ENCODE measurements at regions not wholly inside any gene's neighbourhood (a gene's known extent, or its start where the extent isn't known, plus 50 kb on each side); places are given as distances from the start of the nearest gene placed in this dataset.

DNA sequence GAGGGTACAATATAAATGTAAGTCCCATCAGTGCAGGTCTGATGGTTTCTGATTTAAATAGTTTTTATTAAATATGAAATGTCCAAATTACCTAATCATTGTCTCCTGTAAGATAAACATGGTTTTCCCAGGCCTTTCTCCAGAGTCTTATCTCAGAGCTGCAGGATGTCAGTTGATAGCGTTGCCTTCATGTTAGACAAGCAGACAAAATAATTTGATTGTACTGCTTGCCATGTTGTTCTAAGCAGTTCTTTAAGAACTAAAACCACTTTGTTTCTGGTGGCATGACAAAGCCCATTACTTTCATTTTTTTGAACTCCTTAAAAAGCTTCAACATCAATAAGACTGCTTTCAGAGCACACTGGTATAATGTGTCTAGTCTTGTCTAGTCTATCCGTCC lies 1073.5 kb downstream of the MAT2B start:
- no peak for DNase-seq
- ATAC-seq (ENCODE audit: low FRiP score), result no peak
- WGBS, 2 donors, result 14 to 22% methylated on average over 2 of the region's 2 CpGs
- Histone ChIP-seq H3K4me1 (ENCODE audit: control insufficient read depth in 1 of 2, insufficient read depth in 2 of 2, low read length in 2 of 2) (no peaks in the 10 kb centered on the region), H3K27ac (ENCODE audit: low read depth in 1 of 2, low read length in 2 of 2) (no peak overlapping the region), H3K4me3 (ENCODE audit: low read length in 2 of 2) (no peak overlapping the region), H3K36me3 (ENCODE audit: control insufficient read depth in 1 of 2, insufficient read depth in 2 of 2, low read length in 1 of 2) (no peaks in the 10 kb centered on the region), H3K27me3 (ENCODE audit: control insufficient read depth in 1 of 2, insufficient read depth in 2 of 2, low read length in 1 of 2) (no peaks in the 10 kb centered on the region), H3K9me3 (ENCODE audit: control insufficient read depth, low read length) (no peaks in the 10 kb centered on the region)
- intact Hi-C loops (cut with DNase I), result no loop called here

DNA sequence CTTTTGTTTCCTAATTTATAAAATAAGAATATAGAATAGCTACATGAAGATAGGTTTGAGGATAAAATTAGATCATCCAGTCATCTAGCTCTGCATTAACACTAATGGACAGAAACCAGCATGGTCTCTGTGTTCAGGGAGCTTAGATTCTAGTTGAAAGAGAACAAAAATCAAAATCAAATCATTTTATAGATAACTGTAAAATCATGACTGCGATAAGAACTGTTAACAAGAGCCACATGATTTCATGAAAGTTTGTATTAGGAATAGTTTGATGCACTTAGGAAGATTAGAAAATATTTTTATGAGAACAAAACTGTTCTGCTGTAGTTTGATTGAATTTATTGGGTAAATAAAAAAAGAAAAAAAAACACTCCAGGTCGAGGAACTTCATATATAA lies 1074.7 kb downstream of the MAT2B start:
- H3K4me1 ChIP-seq (ENCODE audit: control insufficient read depth in 1 of 2, insufficient read depth in 2 of 2, low read length in 2 of 2), result no peaks in the 10 kb centered on the region
- no peaks in the 10 kb centered on the region for H3K27me3 ChIP-seq (ENCODE audit: control insufficient read depth in 1 of 2, insufficient read depth in 2 of 2, low read length in 1 of 2)
- intact Hi-C loops (cut with DNase I), result no loop called here
- H3K27ac ChIP-seq (ENCODE audit: low read depth in 1 of 2, low read length in 2 of 2), result no peak overlapping the region
- H3K36me3 ChIP-seq (ENCODE audit: control insufficient read depth in 1 of 2, insufficient read depth in 2 of 2, low read length in 1 of 2), result no peaks in the 10 kb centered on the region
- no peak overlapping the region for H3K4me3 ChIP-seq (ENCODE audit: low read length in 2 of 2)
- DNase-seq (no peak), ATAC-seq (ENCODE audit: low FRiP score) (no peak)
- no peaks in the 10 kb centered on the region for H3K9me3 ChIP-seq (ENCODE audit: control insufficient read depth, low read length)
- 55 to 58% methylated on average over 2 of the region's 2 CpGs for WGBS, 2 donors

DNA sequence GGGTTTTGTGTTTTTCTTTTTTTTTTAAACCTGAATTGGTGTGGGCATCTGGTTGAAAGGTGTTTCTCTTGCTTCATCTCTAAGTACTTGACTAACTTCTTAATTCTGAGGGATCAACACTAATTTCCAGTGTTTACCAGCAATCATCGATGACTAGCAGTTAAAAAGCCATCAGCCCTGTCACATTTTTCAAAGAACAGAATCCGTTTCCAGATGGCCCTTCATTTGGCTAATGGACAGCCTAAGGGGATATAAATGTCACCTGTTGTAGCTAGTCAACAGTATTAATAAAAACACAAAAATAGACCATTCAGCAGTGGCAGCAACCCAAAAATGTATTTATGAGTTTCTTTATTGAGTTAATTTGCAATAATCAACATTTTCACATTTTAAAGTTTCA lies 1076.5 kb downstream of the MAT2B start:
- Histone ChIP-seq H3K36me3 (ENCODE audit: control insufficient read depth in 1 of 2, insufficient read depth in 2 of 2, low read length in 1 of 2) (no peaks in the 10 kb centered on the region), H3K4me1 (ENCODE audit: control insufficient read depth in 1 of 2, insufficient read depth in 2 of 2, low read length in 2 of 2) (no peaks in the 10 kb centered on the region), H3K9me3 (ENCODE audit: control insufficient read depth, low read length) (no peaks in the 10 kb centered on the region), H3K4me3 (ENCODE audit: low read length in 2 of 2) (no peak overlapping the region), H3K27me3 (ENCODE audit: control insufficient read depth in 1 of 2, insufficient read depth in 2 of 2, low read length in 1 of 2) (no peaks in the 10 kb centered on the region), H3K27ac (ENCODE audit: low read depth in 1 of 2, low read length in 2 of 2) (no peak overlapping the region)
- intact Hi-C loops (cut with DNase I), result no loop called here
- ATAC-seq (ENCODE audit: low FRiP score), result no peak
- WGBS, 2 donors, result 43 to 51% methylated on average over 2 of the region's 2 CpGs
- no peak for DNase-seq

DNA sequence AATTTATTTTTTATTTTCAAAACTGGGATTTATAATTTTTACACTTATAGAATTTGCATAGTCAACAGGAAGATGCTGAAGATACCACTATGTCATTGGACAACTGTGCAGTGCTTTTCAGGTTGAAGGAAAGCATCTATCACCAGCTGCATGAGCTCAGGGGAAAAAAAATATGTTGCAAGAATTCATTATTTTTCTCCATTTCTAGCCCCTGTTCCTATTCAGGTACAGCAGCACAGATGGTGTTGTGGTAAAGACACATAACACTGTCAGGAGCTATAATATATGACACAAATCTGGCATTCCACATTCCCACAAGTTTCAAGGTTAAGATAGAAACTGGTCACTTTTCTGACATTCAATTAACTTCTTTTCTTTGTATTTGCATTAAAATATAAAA lies 1088.6 kb downstream of the MAT2B start:
- DNase-seq (no peak), ATAC-seq (ENCODE audit: low FRiP score) (no peak)
- Histone ChIP-seq H3K4me3 (ENCODE audit: low read length in 2 of 2) (no peak overlapping the region), H3K4me1 (ENCODE audit: control insufficient read depth in 1 of 2, insufficient read depth in 2 of 2, low read length in 2 of 2) (no peaks in the 10 kb centered on the region), H3K9me3 (ENCODE audit: control insufficient read depth, low read length) (peaks cover 1% of the 10 kb centered on the region), H3K27ac (ENCODE audit: low read depth in 1 of 2, low read length in 2 of 2) (no peak overlapping the region), H3K27me3 (ENCODE audit: control insufficient read depth in 1 of 2, insufficient read depth in 2 of 2, low read length in 1 of 2) (no peaks in the 10 kb centered on the region), H3K36me3 (ENCODE audit: control insufficient read depth in 1 of 2, insufficient read depth in 2 of 2, low read length in 1 of 2) (no peaks in the 10 kb centered on the region)
- intact Hi-C loops (cut with DNase I), result no loop called here

DNA sequence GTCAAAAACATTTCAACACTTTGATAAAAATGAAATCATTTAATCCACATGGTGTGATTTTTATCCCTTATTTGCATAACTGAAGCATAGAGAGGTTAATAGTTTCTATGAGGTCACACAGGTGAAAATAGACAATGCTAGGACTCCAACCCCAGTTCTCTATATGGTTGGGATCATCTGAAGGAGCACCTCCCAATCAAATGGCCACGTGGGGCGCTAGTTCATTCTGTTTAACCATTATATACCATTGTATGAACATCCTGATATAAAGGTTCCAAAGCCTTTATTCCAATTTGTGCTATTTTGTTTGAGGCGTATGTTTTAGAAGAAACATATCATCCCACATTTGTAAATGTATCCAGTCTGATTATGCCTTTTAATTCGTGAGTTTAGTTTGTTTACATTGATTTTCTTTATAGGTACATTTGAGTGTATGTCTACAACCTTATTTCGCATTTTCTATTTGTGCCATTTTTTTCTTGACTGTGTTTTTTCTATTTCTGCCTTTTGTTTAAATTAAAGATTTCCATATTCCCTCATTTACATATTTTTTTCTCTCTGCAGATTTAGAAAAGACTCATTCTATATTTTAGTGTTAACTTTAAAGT lies 1092.0 kb downstream of the MAT2B start:
- Histone ChIP-seq H3K4me1 (ENCODE audit: control insufficient read depth in 1 of 2, insufficient read depth in 2 of 2, low read length in 2 of 2) (no peaks in the 10 kb centered on the region), H3K27me3 (ENCODE audit: control insufficient read depth in 1 of 2, insufficient read depth in 2 of 2, low read length in 1 of 2) (no peaks in the 10 kb centered on the region), H3K9me3 (ENCODE audit: control insufficient read depth, low read length) (peaks cover 3% of the 10 kb centered on the region), H3K36me3 (ENCODE audit: control insufficient read depth in 1 of 2, insufficient read depth in 2 of 2, low read length in 1 of 2) (no peaks in the 10 kb centered on the region), H3K27ac (ENCODE audit: low read depth in 1 of 2, low read length in 2 of 2) (no peak overlapping the region), H3K4me3 (ENCODE audit: low read length in 2 of 2) (no peak overlapping the region)
- DNase-seq, result no peak
- intact Hi-C loops (cut with DNase I), result no loop called here
- 43 to 51% methylated on average over 5 of the region's 5 CpGs for WGBS, 2 donors
- ATAC-seq (ENCODE audit: low FRiP score), result no peak

DNA sequence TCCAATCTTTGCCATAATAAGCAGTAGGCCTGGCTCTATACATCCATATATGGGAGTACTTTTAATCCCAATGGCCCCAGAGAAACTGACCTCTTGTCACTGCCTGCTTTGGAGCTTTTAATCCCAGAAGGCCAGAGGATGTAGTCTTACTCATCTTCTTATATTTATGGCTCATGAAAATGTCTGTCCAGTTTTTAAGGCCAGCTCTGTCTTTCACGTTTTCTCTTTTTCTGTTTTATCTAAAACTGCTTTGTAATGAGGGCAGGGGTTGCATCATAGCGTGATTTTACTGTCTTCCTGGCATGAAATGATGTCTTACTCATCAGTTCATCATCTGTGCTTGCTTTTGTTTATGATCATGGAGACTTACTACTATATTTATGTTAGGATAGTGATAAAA lies 1094.9 kb downstream of the MAT2B start:
- 58 to 72% methylated on average over 2 of the region's 2 CpGs for WGBS, 2 donors
- DNase-seq (no peak), ATAC-seq (ENCODE audit: low FRiP score) (no peak)
- Histone ChIP-seq H3K4me1 (ENCODE audit: control insufficient read depth in 1 of 2, insufficient read depth in 2 of 2, low read length in 2 of 2) (no peaks in the 10 kb centered on the region), H3K4me3 (ENCODE audit: low read length in 2 of 2) (no peak overlapping the region), H3K27ac (ENCODE audit: low read depth in 1 of 2, low read length in 2 of 2) (no peak overlapping the region), H3K36me3 (ENCODE audit: control insufficient read depth in 1 of 2, insufficient read depth in 2 of 2, low read length in 1 of 2) (no peaks in the 10 kb centered on the region), H3K9me3 (ENCODE audit: control insufficient read depth, low read length) (peaks cover 3% of the 10 kb centered on the region), H3K27me3 (ENCODE audit: control insufficient read depth in 1 of 2, insufficient read depth in 2 of 2, low read length in 1 of 2) (no peaks in the 10 kb centered on the region)
- intact Hi-C loops (cut with DNase I), result no loop called here

DNA sequence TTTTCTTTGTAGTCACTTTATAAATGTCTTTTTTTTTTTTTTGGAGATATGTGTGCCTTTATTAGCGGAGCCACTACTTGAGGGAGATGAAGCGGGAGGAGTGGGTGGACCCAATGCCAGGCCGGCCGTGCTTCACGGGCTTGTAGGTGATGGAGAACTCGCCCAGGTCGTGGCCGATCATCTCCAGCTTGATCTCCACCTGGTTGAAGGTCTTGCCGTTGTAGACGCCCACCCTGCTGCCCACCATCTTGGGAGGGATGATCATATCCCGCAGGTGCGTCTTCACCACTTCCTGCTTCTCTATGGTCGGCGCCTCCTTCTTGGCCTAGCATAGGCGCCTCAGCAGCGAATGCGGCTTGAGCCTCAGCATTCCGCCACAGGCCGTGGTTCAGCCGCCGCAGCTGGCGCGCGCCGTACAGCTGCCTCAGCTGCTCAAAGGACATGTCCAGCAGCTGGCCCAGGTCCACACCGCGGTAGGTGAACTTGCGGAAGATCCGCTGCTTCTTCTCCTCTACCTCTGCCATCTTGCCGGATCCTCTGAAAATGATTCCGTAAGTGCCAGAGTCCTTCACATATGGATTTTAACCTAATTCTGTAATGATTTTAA lies 1095.6 kb downstream of the MAT2B start:
- H3K36me3 ChIP-seq (ENCODE audit: control insufficient read depth in 1 of 2, insufficient read depth in 2 of 2, low read length in 1 of 2), result no peaks in the 10 kb centered on the region
- DNase-seq, result no peak
- H3K27ac ChIP-seq (ENCODE audit: low read depth in 1 of 2, low read length in 2 of 2), result no peak overlapping the region
- no peaks in the 10 kb centered on the region for H3K27me3 ChIP-seq (ENCODE audit: control insufficient read depth in 1 of 2, insufficient read depth in 2 of 2, low read length in 1 of 2)
- WGBS, 2 donors, result 96 to 97% methylated on average over 31 of the region's 31 CpGs
- H3K4me3 ChIP-seq (ENCODE audit: low read length in 2 of 2), result no peak overlapping the region
- H3K4me1 ChIP-seq (ENCODE audit: control insufficient read depth in 1 of 2, insufficient read depth in 2 of 2, low read length in 2 of 2), result no peaks in the 10 kb centered on the region
- intact Hi-C loops (cut with DNase I), result no loop called here
- ATAC-seq (ENCODE audit: low FRiP score), result no peak
- peaks cover 3% of the 10 kb centered on the region for H3K9me3 ChIP-seq (ENCODE audit: control insufficient read depth, low read length)

DNA sequence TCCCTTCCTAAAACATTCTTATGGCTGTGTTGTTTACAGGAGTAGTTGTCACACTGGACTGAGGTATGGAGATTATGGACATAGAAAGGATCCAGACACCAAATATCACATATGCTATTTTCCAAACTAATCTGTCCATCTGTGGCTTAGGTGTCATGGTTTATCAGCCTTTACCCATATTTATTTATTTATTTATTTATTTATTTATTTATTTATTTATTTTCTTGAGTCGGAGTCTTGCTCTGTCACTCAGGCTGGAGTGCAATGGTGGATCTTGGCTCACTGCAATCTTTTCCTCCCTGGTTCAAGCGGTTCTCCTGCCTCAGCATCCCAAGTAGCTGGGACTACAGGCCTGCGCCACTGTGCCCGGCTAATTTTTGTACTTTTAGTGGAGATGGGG lies 1103.1 kb downstream of the MAT2B start:
- intact Hi-C loops (cut with DNase I), result no loop called here
- no peaks in the 10 kb centered on the region for H3K9me3 ChIP-seq (ENCODE audit: control insufficient read depth, low read length)
- no peak for ATAC-seq (ENCODE audit: low FRiP score)
- 96% methylated on average over 4 of the region's 4 CpGs for WGBS, 2 donors
- DNase-seq, result no peak
- H3K27ac ChIP-seq (ENCODE audit: low read depth in 1 of 2, low read length in 2 of 2), result no peak overlapping the region
- no peaks in the 10 kb centered on the region for H3K36me3 ChIP-seq (ENCODE audit: control insufficient read depth in 1 of 2, insufficient read depth in 2 of 2, low read length in 1 of 2)
- no peaks in the 10 kb centered on the region for H3K27me3 ChIP-seq (ENCODE audit: control insufficient read depth in 1 of 2, insufficient read depth in 2 of 2, low read length in 1 of 2)
- H3K4me3 ChIP-seq (ENCODE audit: low read length in 2 of 2), result no peak overlapping the region
- H3K4me1 ChIP-seq (ENCODE audit: control insufficient read depth in 1 of 2, insufficient read depth in 2 of 2, low read length in 2 of 2), result no peaks in the 10 kb centered on the region

DNA sequence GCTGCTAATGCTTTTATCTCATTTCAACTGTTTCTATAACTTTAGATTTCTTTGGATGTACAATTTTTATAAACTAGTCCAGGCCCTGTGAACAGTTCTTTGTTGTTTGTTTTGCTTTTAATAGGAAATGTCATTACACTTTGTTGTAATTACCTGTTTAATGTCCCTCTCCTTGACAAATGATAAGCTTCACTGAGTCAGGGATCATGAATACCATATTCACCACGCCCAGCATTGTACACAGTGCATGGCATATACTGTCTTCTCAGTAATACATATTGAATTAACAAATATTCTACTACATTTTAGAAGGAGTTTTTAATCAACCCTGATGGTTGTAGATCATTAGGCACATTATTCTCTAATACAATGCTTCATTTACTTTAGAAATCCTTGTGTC lies 1105.0 kb downstream of the MAT2B start:
- WGBS, 2 donors, result 67 to 68% methylated on average over 1 of the region's 1 CpG
- Histone ChIP-seq H3K36me3 (ENCODE audit: control insufficient read depth in 1 of 2, insufficient read depth in 2 of 2, low read length in 1 of 2) (no peaks in the 10 kb centered on the region), H3K4me1 (ENCODE audit: control insufficient read depth in 1 of 2, insufficient read depth in 2 of 2, low read length in 2 of 2) (no peaks in the 10 kb centered on the region), H3K4me3 (ENCODE audit: low read length in 2 of 2) (no peak overlapping the region), H3K27ac (ENCODE audit: low read depth in 1 of 2, low read length in 2 of 2) (no peak overlapping the region), H3K9me3 (ENCODE audit: control insufficient read depth, low read length) (no peaks in the 10 kb centered on the region), H3K27me3 (ENCODE audit: control insufficient read depth in 1 of 2, insufficient read depth in 2 of 2, low read length in 1 of 2) (no peaks in the 10 kb centered on the region)
- DNase-seq (no peak), ATAC-seq (ENCODE audit: low FRiP score) (no peak)
- intact Hi-C loops (cut with DNase I), result no loop called here

All from aorta (tissue), 5 donors.